ENCODE measurements at regions not wholly inside any gene's neighbourhood (a gene's known extent, or its start where the extent isn't known, plus 50 kb on each side); places are given as distances from the start of the nearest gene placed in this dataset.

DNA sequence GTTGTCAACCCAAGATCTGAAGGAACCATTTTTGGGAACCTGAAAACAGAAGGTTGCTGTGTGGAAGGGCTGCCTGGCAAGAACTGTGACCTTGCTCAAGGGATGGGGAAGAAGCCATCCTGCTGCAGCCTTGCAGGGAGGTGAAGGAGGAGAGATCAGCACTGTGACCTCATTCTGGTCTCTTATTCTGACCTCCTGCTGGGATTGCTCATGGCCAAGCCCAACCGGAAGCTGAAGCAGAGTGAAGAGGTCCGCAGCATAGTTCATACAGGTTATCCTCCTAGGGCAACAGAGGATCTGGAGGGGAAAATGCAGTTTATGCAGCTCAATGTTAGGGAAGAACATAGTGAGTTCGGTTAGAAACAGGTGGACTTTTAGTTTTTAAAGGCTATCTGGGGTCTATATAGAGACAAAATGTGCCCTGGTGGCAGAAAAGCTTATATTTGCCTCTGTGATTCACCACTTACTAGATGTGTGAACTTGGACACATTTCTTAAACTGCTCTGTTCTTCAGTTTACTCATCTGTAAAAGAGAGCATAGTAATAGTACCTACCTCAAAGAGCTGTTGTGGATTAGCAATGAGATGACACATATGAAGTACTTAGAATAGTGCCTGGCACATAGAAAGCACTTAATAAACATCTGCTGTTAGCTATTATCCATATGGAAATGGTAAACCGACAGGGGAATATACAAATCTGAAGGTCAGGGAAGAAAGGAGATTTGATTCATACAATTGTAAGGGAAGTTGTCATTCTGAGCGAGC is 57.9 kb upstream of the BNC2 start:
- Mint-ChIP-seq H3K27me3 (ENCODE audit: low read depth, poor library complexity) (peaks cover 2% of the 10 kb centered on the region), H3K27ac (no peak overlapping the region), H3K9me3 (peaks cover 33% of the 10 kb centered on the region), H3K36me3 (ENCODE audit: low read depth) (peaks cover 8% of the 10 kb centered on the region), H3K4me1 (no peaks in the 10 kb centered on the region), H3K4me3 (no peak overlapping the region)
- no peak for TF ChIP-seq CTCF (IDR thresholded peaks at IDR 0.05)
- DNase-seq, result no peak

GRCh38 chr9:16925426-16925825 is 55.0 kb upstream of the BNC2 start:
- H3K9me3 Mint-ChIP-seq, result peaks cover 54% of the 10 kb centered on the region
- no peak overlapping the region for H3K27ac Mint-ChIP-seq
- peaks cover 2% of the 10 kb centered on the region for H3K27me3 Mint-ChIP-seq (ENCODE audit: low read depth, poor library complexity)
- H3K36me3 Mint-ChIP-seq (ENCODE audit: low read depth), result peaks cover 8% of the 10 kb centered on the region
- no peak for DNase-seq
- no peaks in the 10 kb centered on the region for H3K4me1 Mint-ChIP-seq
- no peak overlapping the region for H3K4me3 Mint-ChIP-seq
- no peak for TF ChIP-seq CTCF (IDR thresholded peaks at IDR 0.05)

DNA sequence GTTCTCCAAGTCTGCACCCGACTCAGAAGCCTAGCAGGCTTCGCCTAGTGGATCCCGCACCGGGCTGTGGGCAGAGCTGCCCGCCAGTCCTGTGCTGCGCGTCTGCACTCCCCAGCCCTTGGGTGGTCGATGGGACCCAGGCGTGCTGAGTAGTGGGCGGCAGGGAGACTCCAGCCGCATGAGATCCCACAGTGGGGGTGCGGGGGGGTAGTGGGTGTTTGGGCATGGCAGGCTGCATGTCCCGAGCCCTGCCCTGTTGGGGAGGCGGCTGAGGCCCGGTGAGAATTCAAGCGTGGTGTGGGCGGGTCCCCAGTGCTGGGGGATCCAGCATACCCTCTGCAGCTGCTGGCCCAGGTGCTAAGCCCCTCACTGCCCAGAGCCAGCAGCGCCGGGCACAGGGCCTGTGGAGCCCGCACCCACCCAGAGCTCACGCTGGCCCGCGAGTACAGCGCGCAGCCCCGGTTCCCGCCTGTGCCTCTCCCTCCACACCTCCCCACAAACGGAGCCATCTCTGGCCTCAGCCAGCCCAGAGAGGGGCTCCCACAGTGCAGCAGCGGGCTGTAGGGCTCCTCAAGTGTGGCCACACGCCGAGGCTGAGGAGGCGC is 53.9 kb upstream of the BNC2 start:
- Mint-ChIP-seq H3K4me3 (no peak overlapping the region), H3K9me3 (peaks cover 62% of the 10 kb centered on the region), H3K36me3 (ENCODE audit: low read depth) (peaks cover 14% of the 10 kb centered on the region), H3K27ac (no peak overlapping the region), H3K4me1 (no peaks in the 10 kb centered on the region), H3K27me3 (ENCODE audit: low read depth, poor library complexity) (peaks cover 2% of the 10 kb centered on the region)
- no peak for TF ChIP-seq CTCF (IDR thresholded peaks at IDR 0.05)
- no peak for DNase-seq

- H3K27ac Mint-ChIP-seq, result no peak overlapping the region
- no peak for DNase-seq
- peaks cover 73% of the 10 kb centered on the region for H3K9me3 Mint-ChIP-seq
- H3K4me3 Mint-ChIP-seq, result no peak overlapping the region
- no peak for TF ChIP-seq CTCF (IDR thresholded peaks at IDR 0.05)
- peaks cover 14% of the 10 kb centered on the region for H3K36me3 Mint-ChIP-seq (ENCODE audit: low read depth)
- H3K4me1 Mint-ChIP-seq, result no peaks in the 10 kb centered on the region
- peaks cover 3% of the 10 kb centered on the region for H3K27me3 Mint-ChIP-seq (ENCODE audit: low read depth, poor library complexity)
These were observed 51.4 kb upstream of the BNC2 start for GRCh38 chr9:16921855-16922254.
